HG03064 (cell line): ENCODE measurements at regions not wholly inside any gene's neighbourhood (a gene's known extent, or its start where the extent isn't known, plus 50 kb on each side); places are given as distances from the start of the nearest gene placed in this dataset.

Experiments used
- ATAC-seq: cut with Tn5 transposase; IDR thresholded peaks from one replicate; pipeline ENCODE4 v1.9.1; 2021; ENCODE audit warnings: low read depth; ENCODE audit not compliant: unreplicated experiment

- no peak for ATAC-seq
Observed at GRCh38 chr11:26134481-26135355, 197.2 kb upstream of the ANO3 start.

GRCh38 chr11:26137651-26138050, 194.3 kb upstream of the ANO3 start:
- no peak for ATAC-seq

- ATAC-seq = no peak
Observed at GRCh38 chr11:26142891-26143290, 189.0 kb upstream of the ANO3 start.

- ATAC-seq = no peak
Observed at GRCh38 chr11:26143566-26144290, 188.2 kb upstream of the ANO3 start.

GRCh38 chr11:26144291-26144690, 187.6 kb upstream of the ANO3 start:
- no peak for ATAC-seq

- ATAC-seq = no peak
Observed at GRCh38 chr11:26144911-26145310, 187.0 kb upstream of the ANO3 start.

GRCh38 chr11:26149585-26149984, 182.3 kb upstream of the ANO3 start:
- no peak for ATAC-seq

- ATAC-seq = no peak
Observed at GRCh38 chr11:26150031-26150430, 181.9 kb upstream of the ANO3 start.

- no peak for ATAC-seq
Observed at GRCh38 chr11:26158251-26158650, 173.7 kb upstream of the ANO3 start.

- ATAC-seq = no peak
Observed at GRCh38 chr11:26162291-26162690, 169.6 kb upstream of the ANO3 start.

GRCh38 chr11:26186389-26186788, 145.5 kb upstream of the ANO3 start:
- ATAC-seq = no peak

- ATAC-seq = no peak
Observed at GRCh38 chr11:26187639-26188038, 144.3 kb upstream of the ANO3 start.

- ATAC-seq = no peak
Observed at GRCh38 chr11:26188554-26188953, 143.4 kb upstream of the ANO3 start.

- no peak for ATAC-seq
Observed at GRCh38 chr11:26191193-26191592, 140.7 kb upstream of the ANO3 start.

GRCh38 chr11:26193694-26194365, 138.1 kb upstream of the ANO3 start:
- no peak for ATAC-seq

- ATAC-seq = no peak
Observed at GRCh38 chr11:26194881-26195280, 137.0 kb upstream of the ANO3 start.

GRCh38 chr11:26198532-26199096, 133.3 kb upstream of the ANO3 start:
- ATAC-seq = no peak

GRCh38 chr11:26199331-26200095, 132.4 kb upstream of the ANO3 start:
- ATAC-seq = no peak

GRCh38 chr11:26201411-26201810, 130.5 kb upstream of the ANO3 start:
- ATAC-seq = no peak

GRCh38 chr11:26202754-26203153, 129.2 kb upstream of the ANO3 start:
- ATAC-seq = no peak
